ENCODE measurements at regions not wholly inside any gene's neighbourhood (a gene's known extent, or its start where the extent isn't known, plus 50 kb on each side); places are given as distances from the start of the nearest gene placed in this dataset.

- no peak overlapping the region for H3K4me3 ChIP-seq
- TF ChIP-seq CTCF (IDR thresholded peaks at IDR 0.05 in 4 of 5, conservative IDR thresholded peaks at IDR 0.05 in 1 of 5) = no peak
- no peak for TF ChIP-seq POLR2A (IDR thresholded peaks at IDR 0.05)
- no peaks in the 10 kb centered on the region for H3K27me3 ChIP-seq
- H3K27ac ChIP-seq = no peak overlapping the region
- no peak for ATAC-seq
- no peaks in the 10 kb centered on the region for H3K36me3 ChIP-seq
- in situ Hi-C loops (cut with MboI; ENCODE audit: low sequenced_read_pairs in 4 of 4) = no loop called here
- intact Hi-C loops (cut with DNase I; ENCODE audit: low total_unique reads) = no loop called here
- H3K9me3 ChIP-seq = no peaks in the 10 kb centered on the region
- no peak for DNase-seq
- no peaks in the 10 kb centered on the region for H3K4me1 ChIP-seq
Observed at GRCh38 chr15:87518957-87519356, 737.6 kb downstream of the NTRK3 start.

- H3K4me1 ChIP-seq = peaks cover 0 to 13% of the 10 kb centered on the region in 2 donors
- ATAC-seq (peak; percentile 73 to 83), DNase-seq (no peak)
- no peaks in the 10 kb centered on the region for H3K36me3 ChIP-seq
- intact Hi-C loops (cut with DNase I; ENCODE audit: low total_unique reads) (no loop called here), in situ Hi-C loops (cut with MboI; ENCODE audit: low sequenced_read_pairs in 4 of 4) (no loop called here)
- peak overlapping the region; percentile 2 to 54 (median 22) for H3K27ac ChIP-seq
- no peaks in the 10 kb centered on the region for H3K9me3 ChIP-seq
- H3K27me3 ChIP-seq = no peaks in the 10 kb centered on the region
- no peak for TF ChIP-seq POLR2A (IDR thresholded peaks at IDR 0.05)
- no peak for TF ChIP-seq CTCF (IDR thresholded peaks at IDR 0.05 in 4 of 5, conservative IDR thresholded peaks at IDR 0.05 in 1 of 5)
- H3K4me3 ChIP-seq = no peak overlapping the region
Observed at GRCh38 chr15:87508086-87508485, 748.5 kb downstream of the NTRK3 start.

GRCh38 chr15:87502173-87502572 lies 754.4 kb downstream of the NTRK3 start:
- peaks cover 22 to 32% of the 10 kb centered on the region in 2 donors for H3K4me1 ChIP-seq
- in situ Hi-C loops (cut with MboI; ENCODE audit: low sequenced_read_pairs in 4 of 4) = no loop called here
- H3K4me3 ChIP-seq = peak overlapping the region in 1 of 4 donors; percentile 18
- ATAC-seq (peak; percentile 87 to 94), DNase-seq (no peak)
- H3K27me3 ChIP-seq = no peaks in the 10 kb centered on the region
- H3K36me3 ChIP-seq = no peaks in the 10 kb centered on the region
- H3K27ac ChIP-seq = peak overlapping the region; percentile 65 to 78 (median 75)
- no peak for TF ChIP-seq POLR2A (IDR thresholded peaks at IDR 0.05)
- no peak for TF ChIP-seq CTCF (IDR thresholded peaks at IDR 0.05 in 4 of 5, conservative IDR thresholded peaks at IDR 0.05 in 1 of 5)
- H3K9me3 ChIP-seq = no peaks in the 10 kb centered on the region
- intact Hi-C loops (cut with DNase I; ENCODE audit: low total_unique reads) = no loop called here

GRCh38 chr15:87500240-87500639 lies 756.3 kb downstream of the NTRK3 start:
- H3K36me3 ChIP-seq = no peaks in the 10 kb centered on the region
- no peak for DNase-seq
- no peak overlapping the region for H3K4me3 ChIP-seq
- no peak for ATAC-seq
- intact Hi-C loops (cut with DNase I; ENCODE audit: low total_unique reads) = no loop called here
- in situ Hi-C loops (cut with MboI; ENCODE audit: low sequenced_read_pairs in 4 of 4) = no loop called here
- H3K4me1 ChIP-seq = peaks cover 39 to 51% of the 10 kb centered on the region in 2 donors
- H3K27me3 ChIP-seq = no peaks in the 10 kb centered on the region
- TF ChIP-seq POLR2A (IDR thresholded peaks at IDR 0.05) = no peak
- TF ChIP-seq CTCF (IDR thresholded peaks at IDR 0.05 in 4 of 5, conservative IDR thresholded peaks at IDR 0.05 in 1 of 5) = no peak
- H3K9me3 ChIP-seq = no peaks in the 10 kb centered on the region
- peak overlapping the region in 2 of 4 donors; percentile 74 to 76 for H3K27ac ChIP-seq

GRCh38 chr15:87498560-87498959 lies 758.0 kb downstream of the NTRK3 start:
- no peak for TF ChIP-seq POLR2A (IDR thresholded peaks at IDR 0.05)
- no peak for TF ChIP-seq CTCF (IDR thresholded peaks at IDR 0.05 in 4 of 5, conservative IDR thresholded peaks at IDR 0.05 in 1 of 5)
- in situ Hi-C loops (cut with MboI; ENCODE audit: low sequenced_read_pairs in 4 of 4) = no loop called here

More at GRCh38 chr15:87498560-87498959, 758.0 kb downstream of the NTRK3 start:
- H3K36me3 ChIP-seq = no peaks in the 10 kb centered on the region
- H3K4me1 ChIP-seq = peaks cover 39 to 53% of the 10 kb centered on the region in 2 donors
- no peaks in the 10 kb centered on the region for H3K9me3 ChIP-seq
- intact Hi-C loops (cut with DNase I; ENCODE audit: low total_unique reads) = loop anchor here (5.0 kb wide), 1 partner anchor 876 kb away; no protein-coding TSS in a partner anchor
- ATAC-seq (no peak), DNase-seq (no peak)
- peak overlapping the region; percentile 43 to 79 (median 73) for H3K27ac ChIP-seq
- H3K4me3 ChIP-seq = no peak overlapping the region
- H3K27me3 ChIP-seq = no peaks in the 10 kb centered on the region
